Stimulated activated CD4-positive, alpha-beta T cell treated with anti-CD3 and anti-CD28 coated beads, Interleukin-12 subunit alpha, Interleukin-12 subunit beta, amount 100 ng/mL, for 24 hours (primary cell): ENCODE measurements at regions not wholly inside any gene's neighbourhood (a gene's known extent, or its start where the extent isn't known, plus 50 kb on each side); places are given as distances from the start of the nearest gene placed in this dataset.

Experiments
- DNase-seq, 2 experiments: peaks; one replicate each; pipeline ENCODE4 v3.0.0-alpha.2; 2020; ENCODE audit warnings: low read depth in 2 of 2

GRCh38 chr3:168248383-168249204 is 152.9 kb upstream of the GOLIM4 start:
- no peak for DNase-seq

- no peak for DNase-seq
These were observed 145.4 kb upstream of the GOLIM4 start for GRCh38 chr3:168241156-168241555.

- DNase-seq = no peak
These were observed 143.6 kb upstream of the GOLIM4 start for GRCh38 chr3:168239287-168239686.

- DNase-seq = no peak
These were observed 137.3 kb upstream of the GOLIM4 start for GRCh38 chr3:168233001-168233400.

- DNase-seq = no peak
These were observed 127.4 kb upstream of the GOLIM4 start for GRCh38 chr3:168223085-168223484.

- no peak for DNase-seq
These were observed 124.8 kb upstream of the GOLIM4 start for GRCh38 chr3:168220556-168220955.

- DNase-seq = no peak
These were observed 123.8 kb upstream of the GOLIM4 start for GRCh38 chr3:168219530-168219929.

- no peak for DNase-seq
These were observed 122.9 kb upstream of the GOLIM4 start for GRCh38 chr3:168218600-168218999.

GRCh38 chr3:168216851-168217250 is 121.1 kb upstream of the GOLIM4 start:
- no peak for DNase-seq

GRCh38 chr3:168213920-168214319 is 118.2 kb upstream of the GOLIM4 start:
- DNase-seq = no peak

- DNase-seq = no peak
These were observed 117.1 kb upstream of the GOLIM4 start for GRCh38 chr3:168212664-168213285.

- no peak for DNase-seq
These were observed 109.7 kb upstream of the GOLIM4 start for GRCh38 chr3:168205451-168205850.

- no peak for DNase-seq
These were observed 101.4 kb upstream of the GOLIM4 start for GRCh38 chr3:168197162-168197561.

- DNase-seq = no peak
These were observed 96.1 kb upstream of the GOLIM4 start for GRCh38 chr3:168191856-168192255.

- DNase-seq = no peak
These were observed 91.5 kb upstream of the GOLIM4 start for GRCh38 chr3:168187233-168187632.

- DNase-seq = no peak
These were observed 90.7 kb upstream of the GOLIM4 start for GRCh38 chr3:168186293-168186983.

GRCh38 chr3:168183774-168184173 is 88.0 kb upstream of the GOLIM4 start:
- no peak for DNase-seq

- no peak for DNase-seq
These were observed 73.0 kb upstream of the GOLIM4 start for GRCh38 chr3:168168743-168169142.

- DNase-seq = peak in 1 of 2 experiments; percentile 4
These were observed 69.9 kb upstream of the GOLIM4 start for GRCh38 chr3:168165390-168166269.

GRCh38 chr3:168162172-168162571 is 66.4 kb upstream of the GOLIM4 start:
- no peak for DNase-seq

- DNase-seq = no peak
These were observed 66.0 kb upstream of the GOLIM4 start for GRCh38 chr3:168161696-168162095.

GRCh38 chr3:168157903-168158302 is 62.2 kb upstream of the GOLIM4 start:
- DNase-seq = no peak
